ENCODE measurements at regions not wholly inside any gene's neighbourhood (a gene's known extent, or its start where the extent isn't known, plus 50 kb on each side); places are given as distances from the start of the nearest gene placed in this dataset.

DNA sequence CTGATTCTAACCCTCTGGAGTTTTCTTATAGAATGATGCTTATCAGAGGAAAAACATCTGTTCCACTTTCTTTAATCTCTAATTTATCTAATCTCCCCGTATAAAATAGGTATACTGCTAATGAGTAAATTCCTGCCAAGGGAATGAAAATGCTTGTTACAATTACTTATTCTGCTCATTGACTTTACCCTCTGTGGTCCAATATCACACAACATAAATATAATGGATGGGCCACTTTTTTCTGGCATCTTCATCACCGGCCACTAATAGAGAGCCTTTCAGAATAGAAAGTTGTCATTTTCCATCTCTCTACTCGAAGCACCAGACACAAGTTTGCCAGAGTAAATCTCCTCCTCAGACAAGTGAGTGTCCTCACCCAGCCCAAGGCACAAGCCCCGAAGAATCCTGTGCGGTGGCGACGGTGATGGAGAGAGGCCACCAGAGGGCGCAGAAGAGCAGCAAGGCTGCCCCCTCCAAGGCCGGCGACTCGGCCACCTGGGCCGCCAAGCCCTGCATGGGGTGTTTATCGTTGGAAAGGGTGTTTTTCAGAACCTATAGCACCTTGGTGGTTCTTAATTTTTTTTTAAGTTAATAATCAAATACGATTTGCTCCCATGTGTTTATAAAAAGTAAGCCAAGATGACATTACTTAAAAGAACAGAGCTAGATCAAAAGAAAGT, 212.9 kb upstream of the ARID1B start:
- Histone ChIP-seq H3K4me3 (ENCODE audit: extremely low read depth, insufficient read depth, low read length, poor library complexity, severe bottlenecking) (no peak overlapping the region), H3K4me1 (ENCODE audit: control insufficient read depth, insufficient read depth, low read length, poor library complexity, severe bottlenecking) (no peaks in the 10 kb centered on the region), H3K27ac (ENCODE audit: low read depth, low read length, severe bottlenecking) (no peak overlapping the region), H3K9me3 (ENCODE audit: control insufficient read depth, low read length) (no peaks in the 10 kb centered on the region), H3K36me3 (ENCODE audit: control insufficient read depth, insufficient read depth, low read length) (no peaks in the 10 kb centered on the region)
- WGBS, 2 experiments (ENCODE audit: insufficient coverage in 2 of 2), result 7 to 12% methylated on average over 2 to 8 of the region's 14 CpGs

DNA sequence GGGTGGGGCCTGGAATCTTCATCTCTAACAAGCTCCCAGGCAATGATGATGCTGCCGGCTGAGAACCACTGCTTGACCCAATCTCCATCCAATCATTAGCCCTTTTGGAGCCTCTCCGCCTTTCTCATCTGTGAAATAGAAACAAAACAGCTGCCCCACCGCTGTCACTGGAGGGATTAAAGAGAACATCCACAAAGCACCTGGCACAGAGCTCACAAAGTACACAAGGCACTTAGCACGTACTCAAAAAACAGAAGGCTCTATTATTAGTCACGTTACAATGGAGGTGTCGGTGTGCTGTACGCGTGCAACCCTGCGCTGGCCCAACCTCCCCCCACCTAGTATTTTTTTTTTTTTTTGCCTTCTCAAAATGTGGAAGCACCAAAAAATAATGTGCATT, 213.5 kb upstream of the ARID1B start:
- WGBS, 2 experiments (ENCODE audit: insufficient coverage in 2 of 2), result 87 to 94% methylated on average over 9 of the region's 9 CpGs
- Histone ChIP-seq H3K4me3 (ENCODE audit: extremely low read depth, insufficient read depth, low read length, poor library complexity, severe bottlenecking) (no peak overlapping the region), H3K4me1 (ENCODE audit: control insufficient read depth, insufficient read depth, low read length, poor library complexity, severe bottlenecking) (no peaks in the 10 kb centered on the region), H3K9me3 (ENCODE audit: control insufficient read depth, low read length) (no peaks in the 10 kb centered on the region), H3K27ac (ENCODE audit: low read depth, low read length, severe bottlenecking) (no peak overlapping the region), H3K36me3 (ENCODE audit: control insufficient read depth, insufficient read depth, low read length) (no peaks in the 10 kb centered on the region)

DNA sequence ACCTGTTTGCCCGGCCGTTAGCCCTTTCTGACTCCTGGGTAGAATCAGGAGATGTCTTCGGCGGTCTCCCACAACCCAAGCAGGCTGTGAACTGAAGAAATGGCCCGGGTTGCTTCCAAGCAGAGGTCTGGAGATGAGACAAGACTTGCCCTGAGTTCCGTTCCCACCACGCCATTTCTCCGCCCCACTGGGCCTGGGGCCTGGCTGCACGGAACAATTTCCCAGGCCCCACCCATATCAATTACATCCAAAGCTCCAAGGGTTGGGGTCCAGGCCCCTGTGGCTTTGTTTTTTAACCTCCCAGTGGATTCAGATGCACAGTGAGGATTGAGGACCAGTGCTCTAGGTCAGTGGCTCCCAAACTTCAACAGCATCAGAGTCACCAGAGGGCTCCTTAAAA, 214.5 kb upstream of the ARID1B start:
- Histone ChIP-seq H3K27ac (ENCODE audit: low read depth, low read length, severe bottlenecking) (no peak overlapping the region), H3K4me3 (ENCODE audit: extremely low read depth, insufficient read depth, low read length, poor library complexity, severe bottlenecking) (no peak overlapping the region), H3K4me1 (ENCODE audit: control insufficient read depth, insufficient read depth, low read length, poor library complexity, severe bottlenecking) (no peaks in the 10 kb centered on the region), H3K9me3 (ENCODE audit: control insufficient read depth, low read length) (no peaks in the 10 kb centered on the region), H3K36me3 (ENCODE audit: control insufficient read depth, insufficient read depth, low read length) (no peaks in the 10 kb centered on the region)
- 90 to 98% methylated on average over 8 of the region's 9 CpGs for WGBS, 2 experiments (ENCODE audit: insufficient coverage in 2 of 2)

DNA sequence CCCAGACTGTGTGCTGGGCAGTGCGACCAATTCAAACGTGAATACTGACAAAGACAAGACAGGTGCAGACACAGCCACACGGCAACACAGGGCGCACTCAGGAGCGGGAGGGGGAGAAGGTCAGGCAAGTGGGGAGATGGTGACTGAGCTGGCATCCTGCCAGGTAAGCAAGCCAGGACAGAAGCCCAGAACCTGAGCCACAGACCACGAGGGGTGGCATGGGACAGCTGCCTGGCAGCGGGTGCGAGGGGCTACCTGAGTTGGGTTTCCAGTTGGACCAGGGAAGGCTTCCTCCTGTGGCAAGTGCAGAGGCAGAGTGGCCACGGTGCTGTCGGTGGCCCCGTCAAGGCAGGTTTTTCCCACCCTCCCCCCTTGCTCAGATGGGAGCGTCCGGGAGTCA, 215.2 kb upstream of the ARID1B start:
- Histone ChIP-seq H3K9me3 (ENCODE audit: control insufficient read depth, low read length) (no peaks in the 10 kb centered on the region), H3K27ac (ENCODE audit: low read depth, low read length, severe bottlenecking) (no peak overlapping the region), H3K4me3 (ENCODE audit: extremely low read depth, insufficient read depth, low read length, poor library complexity, severe bottlenecking) (no peak overlapping the region), H3K36me3 (ENCODE audit: control insufficient read depth, insufficient read depth, low read length) (no peaks in the 10 kb centered on the region), H3K4me1 (ENCODE audit: control insufficient read depth, insufficient read depth, low read length, poor library complexity, severe bottlenecking) (no peaks in the 10 kb centered on the region)
- 88 to 98% methylated on average over 6 to 7 of the region's 13 CpGs for whole genome bisulfite sequencing, 2 experiments (ENCODE audit: insufficient coverage in 2 of 2)

DNA sequence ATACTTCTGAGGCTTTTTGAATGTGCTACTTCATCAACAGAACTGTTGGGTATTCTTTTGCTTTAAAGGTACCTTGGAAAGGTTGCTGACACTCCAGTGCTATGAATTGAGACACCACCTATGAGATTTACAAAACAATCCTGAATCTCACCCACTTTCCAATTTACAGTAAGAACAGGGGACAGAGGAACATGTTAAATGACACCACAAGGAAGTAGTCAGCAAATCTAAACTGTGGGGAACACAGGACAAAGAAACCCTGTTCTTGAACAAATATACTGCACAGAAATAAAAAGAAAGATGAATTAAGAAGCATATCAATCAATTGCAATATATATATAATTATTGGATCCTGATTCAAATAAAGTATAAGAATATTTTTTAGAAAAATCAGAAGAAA, 216.7 kb upstream of the ARID1B start:
- no peaks in the 10 kb centered on the region for H3K36me3 ChIP-seq (ENCODE audit: control insufficient read depth, insufficient read depth, low read length)
- no peaks in the 10 kb centered on the region for H3K9me3 ChIP-seq (ENCODE audit: control insufficient read depth, low read length)
- H3K4me3 ChIP-seq (ENCODE audit: extremely low read depth, insufficient read depth, low read length, poor library complexity, severe bottlenecking), result no peak overlapping the region
- H3K27ac ChIP-seq (ENCODE audit: low read depth, low read length, severe bottlenecking), result no peak overlapping the region
- no peaks in the 10 kb centered on the region for H3K4me1 ChIP-seq (ENCODE audit: control insufficient read depth, insufficient read depth, low read length, poor library complexity, severe bottlenecking)

DNA sequence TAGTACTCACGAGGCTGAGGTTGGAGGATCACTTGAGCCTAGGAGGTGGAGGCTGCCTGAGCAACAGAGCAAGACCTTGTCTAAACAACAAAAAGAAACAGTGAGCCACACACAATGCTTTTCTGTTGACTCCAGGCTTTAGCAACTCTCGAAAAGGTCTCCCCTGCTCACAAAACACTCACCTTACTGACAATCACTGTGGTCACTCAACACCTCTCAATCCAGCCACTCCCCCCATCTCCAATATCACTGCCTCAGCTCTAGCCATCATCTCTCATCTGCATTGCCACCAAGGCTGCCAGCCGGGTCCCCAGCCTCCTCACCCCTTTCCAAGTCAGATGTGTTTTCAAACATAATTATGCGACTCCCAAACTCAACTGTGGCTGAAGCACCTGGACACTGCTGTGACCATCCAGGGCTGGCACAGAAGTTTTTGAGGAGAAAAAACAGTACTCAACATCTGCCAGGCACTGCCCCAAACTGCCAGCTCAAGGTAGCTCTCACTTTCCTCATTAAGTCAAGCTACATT, 218.0 kb upstream of the ARID1B start:
- H3K36me3 ChIP-seq (ENCODE audit: control insufficient read depth, insufficient read depth, low read length), result no peaks in the 10 kb centered on the region
- H3K9me3 ChIP-seq (ENCODE audit: control insufficient read depth, low read length), result no peaks in the 10 kb centered on the region
- WGBS, 2 experiments (ENCODE audit: insufficient coverage in 2 of 2), result 75 to 89% methylated on average over 3 to 4 of the region's 4 CpGs
- no peak overlapping the region for H3K27ac ChIP-seq (ENCODE audit: low read depth, low read length, severe bottlenecking)
- no peak overlapping the region for H3K4me3 ChIP-seq (ENCODE audit: extremely low read depth, insufficient read depth, low read length, poor library complexity, severe bottlenecking)
- H3K4me1 ChIP-seq (ENCODE audit: control insufficient read depth, insufficient read depth, low read length, poor library complexity, severe bottlenecking), result no peaks in the 10 kb centered on the region

DNA sequence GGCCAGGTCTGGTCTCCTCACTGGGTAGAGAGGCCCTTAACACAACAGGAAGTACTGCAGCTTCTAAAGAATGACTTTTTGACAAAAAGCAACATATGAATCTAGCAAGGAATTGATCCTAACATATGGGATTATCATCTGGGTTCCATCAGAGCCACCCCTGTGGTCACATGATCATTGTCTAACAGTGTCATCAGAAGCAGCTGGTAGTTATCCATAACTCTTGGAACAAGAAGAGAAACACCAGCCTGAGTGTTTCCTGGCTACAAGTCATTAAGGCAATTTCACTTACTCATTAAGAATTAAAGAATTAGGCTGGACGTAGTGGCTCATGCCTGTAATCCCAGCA, 219.3 kb upstream of the ARID1B start:
- no peak overlapping the region for H3K27ac ChIP-seq (ENCODE audit: low read depth, low read length, severe bottlenecking)
- no peaks in the 10 kb centered on the region for H3K9me3 ChIP-seq (ENCODE audit: control insufficient read depth, low read length)
- no peaks in the 10 kb centered on the region for H3K36me3 ChIP-seq (ENCODE audit: control insufficient read depth, insufficient read depth, low read length)
- WGBS, 2 experiments (ENCODE audit: insufficient coverage in 2 of 2), result no CpG with 5 or more reads among the region's 1 CpG
- H3K4me3 ChIP-seq (ENCODE audit: extremely low read depth, insufficient read depth, low read length, poor library complexity, severe bottlenecking), result no peak overlapping the region
- no peaks in the 10 kb centered on the region for H3K4me1 ChIP-seq (ENCODE audit: control insufficient read depth, insufficient read depth, low read length, poor library complexity, severe bottlenecking)

DNA sequence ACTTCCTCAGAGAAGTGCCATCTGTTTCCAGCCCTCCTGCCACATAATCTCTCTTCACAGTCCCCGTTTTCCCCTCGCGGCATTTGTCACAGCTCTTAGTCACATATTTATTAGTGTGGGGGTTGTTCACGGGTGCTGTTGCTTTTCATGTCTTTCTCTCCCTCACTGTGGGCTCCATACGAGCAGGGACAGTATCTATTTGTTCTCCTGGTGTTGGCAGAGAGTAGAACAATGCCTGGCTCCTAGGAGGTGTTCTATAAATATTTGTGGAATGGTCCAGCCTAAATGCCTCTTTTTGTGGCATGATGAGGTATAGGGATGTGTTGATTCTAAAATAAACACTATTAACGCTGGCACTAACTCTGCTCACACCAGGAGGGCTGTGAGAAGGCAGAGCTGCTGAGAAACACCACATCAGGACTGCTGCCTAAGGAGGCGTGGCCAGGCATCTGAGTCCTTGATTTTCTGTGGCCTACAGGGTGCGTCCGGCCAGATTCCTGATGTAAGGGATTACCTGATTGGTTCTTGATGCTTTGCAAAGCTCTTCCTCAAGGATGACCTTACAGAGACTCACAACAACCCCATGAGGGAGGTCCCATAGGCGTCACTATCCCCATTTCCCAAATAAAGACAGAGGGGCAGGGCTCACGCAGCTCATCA, 219.8 kb upstream of the ARID1B start:
- no peak overlapping the region for H3K4me3 ChIP-seq (ENCODE audit: extremely low read depth, insufficient read depth, low read length, poor library complexity, severe bottlenecking)
- no peaks in the 10 kb centered on the region for H3K4me1 ChIP-seq (ENCODE audit: control insufficient read depth, insufficient read depth, low read length, poor library complexity, severe bottlenecking)
- H3K9me3 ChIP-seq (ENCODE audit: control insufficient read depth, low read length), result no peaks in the 10 kb centered on the region
- no peak overlapping the region for H3K27ac ChIP-seq (ENCODE audit: low read depth, low read length, severe bottlenecking)
- no peaks in the 10 kb centered on the region for H3K36me3 ChIP-seq (ENCODE audit: control insufficient read depth, insufficient read depth, low read length)
- 76% methylated on average over 3 to 5 of the region's 11 CpGs for WGBS, 2 experiments (ENCODE audit: insufficient coverage in 2 of 2)

DNA sequence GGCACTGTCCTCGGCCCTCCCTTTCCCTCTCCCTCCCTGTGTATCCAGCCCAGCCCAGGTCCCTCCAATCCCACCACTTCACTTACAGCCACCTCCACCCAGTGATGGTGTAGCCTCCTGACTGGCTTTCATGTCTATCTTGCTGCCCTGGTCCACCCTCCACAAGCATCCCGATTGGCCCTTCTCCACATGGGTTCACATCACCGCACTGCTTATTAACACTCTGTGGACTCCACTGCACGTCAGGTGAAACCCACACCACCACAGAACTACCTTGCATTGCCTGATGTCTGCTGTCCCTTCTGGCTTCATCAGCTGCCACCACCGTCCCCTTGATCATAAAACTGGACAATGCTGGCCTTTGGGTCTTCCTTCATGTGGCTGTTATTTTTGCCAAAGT, 220.4 kb upstream of the ARID1B start:
- Histone ChIP-seq H3K9me3 (ENCODE audit: control insufficient read depth, low read length) (no peaks in the 10 kb centered on the region), H3K27ac (ENCODE audit: low read depth, low read length, severe bottlenecking) (no peak overlapping the region), H3K4me1 (ENCODE audit: control insufficient read depth, insufficient read depth, low read length, poor library complexity, severe bottlenecking) (no peaks in the 10 kb centered on the region), H3K36me3 (ENCODE audit: control insufficient read depth, insufficient read depth, low read length) (no peaks in the 10 kb centered on the region), H3K4me3 (ENCODE audit: extremely low read depth, insufficient read depth, low read length, poor library complexity, severe bottlenecking) (no peak overlapping the region)
- WGBS, 2 experiments (ENCODE audit: insufficient coverage in 2 of 2), result 82 to 95% methylated on average over 5 of the region's 5 CpGs

DNA sequence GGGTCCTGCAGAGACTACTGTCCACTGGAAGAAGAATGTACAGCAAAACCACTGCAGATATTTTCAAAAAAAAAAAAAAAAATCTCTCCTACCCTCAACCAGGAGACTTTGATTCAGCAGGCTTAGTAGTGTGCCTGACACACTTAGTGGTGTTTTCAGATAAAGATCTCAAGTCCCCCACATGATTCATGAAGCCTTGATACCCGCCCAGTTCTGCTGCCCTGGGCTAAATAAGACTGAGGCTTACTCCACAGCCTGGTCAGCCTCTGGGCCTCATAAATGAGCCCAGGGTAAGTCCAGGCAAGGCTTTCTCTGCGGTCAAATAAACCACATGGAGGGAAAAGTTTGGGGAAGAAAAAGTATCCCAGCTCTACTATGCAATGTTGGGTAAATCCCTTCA, 222.1 kb upstream of the ARID1B start:
- 100% methylated on average over 1 of the region's 2 CpGs; no CpG with 5 or more reads in 1 of the 2 experiments for WGBS, 2 experiments (ENCODE audit: insufficient coverage in 2 of 2)

DNA sequence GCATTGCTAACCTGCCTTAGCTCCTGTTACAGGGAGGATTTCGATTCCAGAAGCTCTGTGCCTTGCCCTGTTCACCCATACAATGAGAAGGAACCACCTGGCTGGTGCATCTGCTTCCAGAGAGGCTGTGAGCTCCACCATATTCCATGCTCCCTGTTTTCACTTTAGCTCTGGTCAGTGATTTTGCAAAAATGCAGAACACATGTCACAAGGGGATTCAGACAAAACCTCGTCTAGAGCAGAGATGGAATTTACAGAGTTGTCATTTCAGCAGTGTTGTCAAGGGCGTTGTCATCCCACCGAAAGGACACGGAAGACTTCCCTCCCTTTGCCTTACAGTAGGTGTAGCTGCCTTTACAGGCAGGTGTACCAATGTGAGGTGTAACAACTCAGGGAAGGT, 223.0 kb upstream of the ARID1B start:
- Histone ChIP-seq H3K4me3 (ENCODE audit: extremely low read depth, insufficient read depth, low read length, poor library complexity, severe bottlenecking) (no peak overlapping the region), H3K4me1 (ENCODE audit: control insufficient read depth, insufficient read depth, low read length, poor library complexity, severe bottlenecking) (no peaks in the 10 kb centered on the region), H3K36me3 (ENCODE audit: control insufficient read depth, insufficient read depth, low read length) (no peaks in the 10 kb centered on the region), H3K9me3 (ENCODE audit: control insufficient read depth, low read length) (no peaks in the 10 kb centered on the region), H3K27ac (ENCODE audit: low read depth, low read length, severe bottlenecking) (no peak overlapping the region)
- WGBS, 2 experiments (ENCODE audit: insufficient coverage in 2 of 2), result 80 to 83% methylated on average over 3 to 4 of the region's 5 CpGs

More for the DNA sequence above, 222.1 kb upstream of the ARID1B start:
- no peak overlapping the region for H3K4me3 ChIP-seq (ENCODE audit: extremely low read depth, insufficient read depth, low read length, poor library complexity, severe bottlenecking)
- H3K36me3 ChIP-seq (ENCODE audit: control insufficient read depth, insufficient read depth, low read length), result no peaks in the 10 kb centered on the region
- H3K27ac ChIP-seq (ENCODE audit: low read depth, low read length, severe bottlenecking), result no peak overlapping the region
- no peaks in the 10 kb centered on the region for H3K4me1 ChIP-seq (ENCODE audit: control insufficient read depth, insufficient read depth, low read length, poor library complexity, severe bottlenecking)
- no peaks in the 10 kb centered on the region for H3K9me3 ChIP-seq (ENCODE audit: control insufficient read depth, low read length)

Measured in mesodermal cell (in vitro differentiated cells).